Neural cell (in vitro differentiated cells): ENCODE measurements at regions not wholly inside any gene's neighbourhood (a gene's known extent, or its start where the extent isn't known, plus 50 kb on each side); places are given as distances from the start of the nearest gene placed in this dataset.

Experiments
- H2AFZ ChIP-seq: fragments of 200-600, 300-800 bp; sonication (generic), shearing (Covaris generic); 2 replicates; pipeline ENCODE4 v1.6.0; 2014; ENCODE audit warnings: low read depth, mild to moderate bottlenecking, antibody characterized with exemption, low read length, moderate library complexity
- H3F3A ChIP-seq: fragments of 200-600 bp; shearing (Covaris generic); 2 replicates; pipeline ENCODE4 v1.6.1; 2016; ENCODE audit warnings: mild to moderate bottlenecking, moderate library complexity, mixed read lengths, antibody characterized with exemption, low read length; ENCODE audit not compliant: insufficient read depth, poor library complexity, severe bottlenecking
- H3K27ac ChIP-seq: fragments of 200-600, 300-800 bp; sonication (generic), shearing (Covaris generic); 2 replicates; pipeline ENCODE4 v1.5.1; 2014; ENCODE audit warnings: mild to moderate bottlenecking, low read length, moderate library complexity
- H3K27me3 ChIP-seq: fragments of 300-800, 200-600 bp; sonication (generic), shearing (Covaris generic); 2 replicates; pipeline ENCODE4 v1.6.0; 2014; ENCODE audit warnings: mild to moderate bottlenecking, low read depth, low read length, moderate library complexity; ENCODE audit not compliant: insufficient read depth
- H3K36me3 ChIP-seq: fragments of 300-800, 200-600 bp; sonication (generic), shearing (Covaris generic); 2 replicates; pipeline ENCODE4 v1.5.1; 2014; ENCODE audit warnings: mild to moderate bottlenecking, antibody characterized with exemption, low read length, moderate library complexity; ENCODE audit not compliant: insufficient read depth
- H3K4me2 ChIP-seq: fragments of 300-800, 200-600 bp; sonication (generic), shearing (Covaris generic); 2 replicates; pipeline ENCODE4 v1.6.0; 2014; ENCODE audit warnings: mild to moderate bottlenecking, low read length
- H3K4me3 ChIP-seq: fragments of 300-800, 200-600 bp; sonication (generic), shearing (Covaris generic); 2 replicates; pipeline ENCODE4 v1.5.1; 2014; ENCODE audit warnings: mild to moderate bottlenecking, low read length, moderate library complexity
- H3K79me2 ChIP-seq: fragments of 200-600 bp; shearing (Covaris generic); replicated peaks from 2 replicates; pipeline ENCODE4 v1.6.0; 2014; ENCODE audit warnings: mild to moderate bottlenecking, low read length, moderate library complexity; ENCODE audit not compliant: insufficient read depth
- H3K9ac ChIP-seq: fragments of 300-800, 200-600 bp; sonication (generic), shearing (Covaris generic); 2 replicates; pipeline ENCODE4 v1.6.1; 2016; ENCODE audit warnings: mild to moderate bottlenecking, low read length, mixed read lengths
- H3K9me2 ChIP-seq: fragments of 200-600 bp; shearing (Covaris generic); 2 replicates; pipeline ENCODE4 v1.6.1; 2016; ENCODE audit warnings: mild to moderate bottlenecking, low read length, mixed read lengths; ENCODE audit not compliant: insufficient read depth
- H3K9me3 ChIP-seq: fragments of 200-600, 300-800 bp; sonication (generic), shearing (Covaris generic); 2 replicates; pipeline ENCODE4 v1.6.1; 2016; ENCODE audit warnings: mild to moderate bottlenecking, mixed run types, low read length, moderate library complexity, mixed read lengths
- H4K20me1 ChIP-seq: fragments of 200-600 bp; shearing (Covaris generic); 2 replicates; pipeline ENCODE4 v1.6.1; 2016; ENCODE audit warnings: mild to moderate bottlenecking, mixed run types; ENCODE audit not compliant: insufficient read depth
- CTCF ChIP-seq: fragments of 450-650 bp; IDR thresholded peaks from 2 replicates; pipeline ENCODE4 v1.5.1; 2014; ENCODE audit warnings: antibody characterized with exemption, mild to moderate bottlenecking, moderate library complexity; ENCODE audit not compliant: poor library complexity, severe bottlenecking
- EP300 ChIP-seq: fragments of 450-650 bp; conservative IDR thresholded peaks from 2 replicates; pipeline ENCODE4 v1.6.1; 2014; ENCODE audit warnings: antibody characterized with exemption, mild to moderate bottlenecking, moderate library complexity; ENCODE audit not compliant: poor library complexity, severe bottlenecking
- EZH2 ChIP-seq: fragments of 200-600, 300-800 bp; shearing (Covaris generic), sonication (generic); IDR thresholded peaks from 2 replicates; pipeline ENCODE4 v1.6.1; 2014; ENCODE audit warnings: antibody characterized with exemption, low read length, borderline replicate concordance, mild to moderate bottlenecking; ENCODE audit not compliant: insufficient read depth, poor library complexity, severe bottlenecking
- MXI1 ChIP-seq: fragments of 450-650 bp; conservative IDR thresholded peaks from 2 replicates; pipeline ENCODE4 v1.6.1; 2014; ENCODE audit warnings: antibody characterized with exemption, mild to moderate bottlenecking; ENCODE audit not compliant: poor library complexity, severe bottlenecking
- POLR2AphosphoS5 ChIP-seq: IDR thresholded peaks from 2 replicates; pipeline ENCODE4 v1.6.1; 2012
- RAD21 ChIP-seq: fragments of 450-650 bp; conservative IDR thresholded peaks from 2 replicates; pipeline ENCODE4 v1.6.1; 2014; ENCODE audit warnings: antibody characterized with exemption, mild to moderate bottlenecking, moderate library complexity
- SMC3 ChIP-seq: fragments of 450-650 bp; conservative IDR thresholded peaks from 2 replicates; pipeline ENCODE4 v1.6.1; 2014; ENCODE audit warnings: antibody characterized with exemption, mild to moderate bottlenecking, moderate library complexity; ENCODE audit not compliant: poor library complexity
- TAF1 ChIP-seq: IDR thresholded peaks from 2 replicates; pipeline ENCODE4 v1.6.1; 2012; ENCODE audit warnings: low read depth
- TF ChIP-seq, protein P1 (sequence below): IDR thresholded peaks from 2 replicates; pipeline ENCODE4 v1.6.1; 2012; ENCODE audit warnings: borderline replicate concordance

DNA sequence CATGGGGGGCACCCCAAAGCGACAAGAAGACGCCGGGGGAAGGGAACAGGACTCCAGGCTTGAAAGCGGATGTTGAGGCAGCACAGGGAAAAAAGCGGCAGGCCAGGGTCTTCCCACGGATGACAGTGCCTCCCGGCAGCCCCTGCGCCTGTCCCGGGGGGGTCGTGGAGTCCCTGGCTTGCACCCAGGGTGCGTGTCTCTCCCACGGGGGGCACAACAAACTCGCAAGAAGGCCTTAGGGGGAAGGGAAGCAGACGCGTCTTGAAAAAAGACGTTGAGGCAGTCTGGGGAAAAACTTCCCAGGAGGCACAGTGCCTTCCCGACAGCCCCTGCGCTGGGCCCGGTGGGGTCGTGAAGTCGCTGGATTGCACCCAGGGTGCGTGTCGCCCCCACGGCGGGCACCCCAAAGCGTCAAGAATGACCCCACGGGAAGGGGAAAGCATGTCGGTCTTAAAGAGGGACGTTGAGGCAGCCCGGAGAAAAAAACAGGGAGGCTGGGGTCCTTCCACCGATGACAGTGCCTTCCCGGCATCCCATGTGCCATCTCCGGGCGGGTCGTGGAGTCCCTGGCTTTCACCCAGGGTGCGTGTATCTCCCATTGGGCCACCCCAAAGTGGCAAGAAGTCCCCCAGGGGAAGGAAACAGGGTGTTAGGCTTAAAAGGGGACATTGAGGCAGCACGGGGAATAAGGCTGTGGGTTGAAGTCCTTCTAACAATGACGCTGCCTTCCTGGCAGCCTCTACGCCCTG lies 159.9 kb upstream of the ALG10B start:
- H3K9ac ChIP-seq, result no peak overlapping the region
- no peaks in the 10 kb centered on the region for H3K79me2 ChIP-seq
- no peak overlapping the region for H3K4me3 ChIP-seq
- no peaks in the 10 kb centered on the region for H3F3A ChIP-seq
- H3K9me3 ChIP-seq, result peaks cover 5% of the 10 kb centered on the region
- H2AFZ ChIP-seq, result no peak overlapping the region
- H3K9me2 ChIP-seq, result no peaks in the 10 kb centered on the region
- no peaks in the 10 kb centered on the region for H3K27me3 ChIP-seq
- H3K36me3 ChIP-seq, result no peaks in the 10 kb centered on the region
- TF ChIP-seq RAD21, result no peak
- TF ChIP-seq, protein P1, sequence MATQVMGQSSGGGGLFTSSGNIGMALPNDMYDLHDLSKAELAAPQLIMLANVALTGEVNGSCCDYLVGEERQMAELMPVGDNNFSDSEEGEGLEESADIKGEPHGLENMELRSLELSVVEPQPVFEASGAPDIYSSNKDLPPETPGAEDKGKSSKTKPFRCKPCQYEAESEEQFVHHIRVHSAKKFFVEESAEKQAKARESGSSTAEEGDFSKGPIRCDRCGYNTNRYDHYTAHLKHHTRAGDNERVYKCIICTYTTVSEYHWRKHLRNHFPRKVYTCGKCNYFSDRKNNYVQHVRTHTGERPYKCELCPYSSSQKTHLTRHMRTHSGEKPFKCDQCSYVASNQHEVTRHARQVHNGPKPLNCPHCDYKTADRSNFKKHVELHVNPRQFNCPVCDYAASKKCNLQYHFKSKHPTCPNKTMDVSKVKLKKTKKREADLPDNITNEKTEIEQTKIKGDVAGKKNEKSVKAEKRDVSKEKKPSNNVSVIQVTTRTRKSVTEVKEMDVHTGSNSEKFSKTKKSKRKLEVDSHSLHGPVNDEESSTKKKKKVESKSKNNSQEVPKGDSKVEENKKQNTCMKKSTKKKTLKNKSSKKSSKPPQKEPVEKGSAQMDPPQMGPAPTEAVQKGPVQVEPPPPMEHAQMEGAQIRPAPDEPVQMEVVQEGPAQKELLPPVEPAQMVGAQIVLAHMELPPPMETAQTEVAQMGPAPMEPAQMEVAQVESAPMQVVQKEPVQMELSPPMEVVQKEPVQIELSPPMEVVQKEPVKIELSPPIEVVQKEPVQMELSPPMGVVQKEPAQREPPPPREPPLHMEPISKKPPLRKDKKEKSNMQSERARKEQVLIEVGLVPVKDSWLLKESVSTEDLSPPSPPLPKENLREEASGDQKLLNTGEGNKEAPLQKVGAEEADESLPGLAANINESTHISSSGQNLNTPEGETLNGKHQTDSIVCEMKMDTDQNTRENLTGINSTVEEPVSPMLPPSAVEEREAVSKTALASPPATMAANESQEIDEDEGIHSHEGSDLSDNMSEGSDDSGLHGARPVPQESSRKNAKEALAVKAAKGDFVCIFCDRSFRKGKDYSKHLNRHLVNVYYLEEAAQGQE, result no peak
- no peak for TF ChIP-seq EZH2
- no peak for TF ChIP-seq POLR2AphosphoS5
- no peak for TF ChIP-seq TAF1
- no peak overlapping the region for H3K27ac ChIP-seq
- H3K4me2 ChIP-seq, result no peak overlapping the region
- H4K20me1 ChIP-seq, result no peaks in the 10 kb centered on the region

DNA sequence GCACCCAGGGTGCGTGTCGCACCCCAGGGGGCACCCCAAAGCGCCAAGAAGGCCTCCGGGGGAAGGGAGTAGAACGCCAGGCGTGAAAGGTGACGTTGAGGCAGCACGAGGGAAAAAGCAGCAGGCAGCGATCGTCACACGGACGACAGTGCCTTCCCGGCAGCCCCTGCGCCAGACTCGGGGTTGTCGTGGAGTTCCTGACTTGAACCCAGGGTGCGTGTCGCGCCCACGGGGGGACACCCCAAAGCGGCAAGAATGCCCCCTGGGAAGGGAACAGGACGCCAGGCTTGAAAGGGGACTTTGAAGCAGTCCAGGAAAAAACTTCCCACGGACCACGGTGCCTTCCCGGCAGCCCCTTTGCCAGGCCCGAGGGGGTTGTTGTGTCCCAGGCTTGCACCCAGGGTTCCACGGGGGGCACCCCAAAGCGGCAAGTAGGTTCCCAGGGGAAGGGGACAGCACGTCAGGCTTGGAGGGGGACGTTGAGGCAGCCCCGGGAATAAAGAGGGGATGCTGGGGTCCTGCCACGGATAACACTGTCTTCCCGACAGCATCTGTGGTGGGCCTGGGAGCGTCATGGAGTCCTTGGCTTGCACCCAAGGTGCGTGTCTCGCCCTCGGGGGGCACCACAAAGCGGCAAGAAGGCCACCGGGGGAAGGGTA lies 159.2 kb upstream of the ALG10B start:
- no peaks in the 10 kb centered on the region for H3F3A ChIP-seq
- H3K79me2 ChIP-seq, result no peaks in the 10 kb centered on the region
- no peak overlapping the region for H3K4me3 ChIP-seq
- no peaks in the 10 kb centered on the region for H3K36me3 ChIP-seq
- H3K9ac ChIP-seq, result no peak overlapping the region
- no peaks in the 10 kb centered on the region for H3K9me2 ChIP-seq
- no peak overlapping the region for H3K4me2 ChIP-seq
- H2AFZ ChIP-seq, result no peak overlapping the region
- H3K27ac ChIP-seq, result no peak overlapping the region
- peaks cover 5% of the 10 kb centered on the region for H3K9me3 ChIP-seq
- TF ChIP-seq SMC3 (no peak), MXI1 (no peak), CTCF (no peak), POLR2AphosphoS5 (no peak), TAF1 (no peak), EZH2 (no peak), RAD21 (no peak), EP300 (no peak)
- TF ChIP-seq, protein P1, result no peak
- no peaks in the 10 kb centered on the region for H4K20me1 ChIP-seq
- no peaks in the 10 kb centered on the region for H3K27me3 ChIP-seq
